T-helper 17 cell (primary cell): ENCODE measurements at regions not wholly inside any gene's neighbourhood (a gene's known extent, or its start where the extent isn't known, plus 50 kb on each side); places are given as distances from the start of the nearest gene placed in this dataset.

Experiments used
- ATAC-seq: fragments of 150-1000 bp; cut with Tn5 transposase; 2 replicates; pipeline ENCODE4 v1.10.0; 2021; ENCODE audit warnings: mild to moderate bottlenecking, moderate library complexity
- DNase-seq, 3 donors: peaks; one replicate each; pipeline versions ENCODE4 v3.0.0 to v3.0.0-alpha.2; 2020 to 2021
- H3K9me3 ChIP-seq: one replicate; pipeline ENCODE4 v1.7.0; 2013; ENCODE audit warnings: low read length, mild to moderate bottlenecking; ENCODE audit not compliant: control insufficient read depth, poor library complexity, severe bottlenecking
- H3K27ac Mint-ChIP-seq: one replicate; pipeline ENCODE4 v1.8.0; 2022; ENCODE audit warnings: mild to moderate bottlenecking, moderate library complexity, mixed read lengths
- H3K27me3 Mint-ChIP-seq: one replicate; pipeline ENCODE4 v1.8.0; 2022; ENCODE audit warnings: mixed read lengths
- H3K36me3 Mint-ChIP-seq: one replicate; pipeline ENCODE4 v1.8.0; 2022; ENCODE audit warnings: low read depth, mixed read lengths
- H3K4me1 Mint-ChIP-seq: one replicate; pipeline ENCODE4 v1.8.0; 2022; ENCODE audit warnings: mild to moderate bottlenecking, mixed read lengths
- H3K4me3 Mint-ChIP-seq: one replicate; pipeline ENCODE4 v1.8.0; 2022; ENCODE audit warnings: mild to moderate bottlenecking, moderate library complexity, mixed read lengths

GRCh38 chr4:145301386-145302080, 121.1 kb upstream of the OTUD4 start:
- no peak overlapping the region for H3K4me3 Mint-ChIP-seq
- no peak for ATAC-seq
- peaks cover 3% of the 10 kb centered on the region for H3K36me3 Mint-ChIP-seq
- no peak for DNase-seq
- H3K27ac Mint-ChIP-seq: no peak overlapping the region
- H3K4me1 Mint-ChIP-seq: no peaks in the 10 kb centered on the region
- H3K9me3 ChIP-seq: no peaks in the 10 kb centered on the region
- H3K27me3 Mint-ChIP-seq: peaks cover 8% of the 10 kb centered on the region

- ATAC-seq (peak; percentile 62), DNase-seq (no peak)
- Mint-ChIP-seq H3K4me3 (no peak overlapping the region), H3K4me1 (no peaks in the 10 kb centered on the region), H3K27ac (no peak overlapping the region), H3K27me3 (peaks cover 20% of the 10 kb centered on the region), H3K36me3 (peaks cover 3% of the 10 kb centered on the region)
- H3K9me3 ChIP-seq: no peaks in the 10 kb centered on the region
Observed at GRCh38 chr4:145299380-145300076, 119.1 kb upstream of the OTUD4 start.

GRCh38 chr4:145298885-145299284, 118.5 kb upstream of the OTUD4 start:
- peaks cover 3% of the 10 kb centered on the region for H3K36me3 Mint-ChIP-seq
- H3K27ac Mint-ChIP-seq: no peak overlapping the region
- H3K4me3 Mint-ChIP-seq: no peak overlapping the region
- peaks cover 20% of the 10 kb centered on the region for H3K27me3 Mint-ChIP-seq
- ATAC-seq (no peak), DNase-seq (no peak)
- H3K9me3 ChIP-seq: no peaks in the 10 kb centered on the region
- no peaks in the 10 kb centered on the region for H3K4me1 Mint-ChIP-seq

- no peak overlapping the region for H3K4me3 Mint-ChIP-seq
- H3K4me1 Mint-ChIP-seq: no peaks in the 10 kb centered on the region
- H3K27me3 Mint-ChIP-seq: peaks cover 20% of the 10 kb centered on the region
- H3K27ac Mint-ChIP-seq: no peak overlapping the region
- H3K9me3 ChIP-seq: no peaks in the 10 kb centered on the region
- peaks cover 3% of the 10 kb centered on the region for H3K36me3 Mint-ChIP-seq
- DNase-seq (no peak), ATAC-seq (no peak)
Observed at GRCh38 chr4:145297556-145297955, 117.2 kb upstream of the OTUD4 start.

GRCh38 chr4:145295547-145295946, 115.2 kb upstream of the OTUD4 start:
- no peak for DNase-seq

GRCh38 chr4:145295122-145295521, 114.7 kb upstream of the OTUD4 start:
- no peaks in the 10 kb centered on the region for H3K4me1 Mint-ChIP-seq
- no peaks in the 10 kb centered on the region for H3K9me3 ChIP-seq
- no peak overlapping the region for H3K4me3 Mint-ChIP-seq
- H3K27ac Mint-ChIP-seq: no peak overlapping the region
- no peak for ATAC-seq
- peaks cover 20% of the 10 kb centered on the region for H3K27me3 Mint-ChIP-seq
- no peak for DNase-seq
- H3K36me3 Mint-ChIP-seq: peaks cover under 1% of the 10 kb centered on the region

More at GRCh38 chr4:145295547-145295946, 115.2 kb upstream of the OTUD4 start:
- Mint-ChIP-seq H3K27me3 (peaks cover 20% of the 10 kb centered on the region), H3K4me3 (no peak overlapping the region), H3K36me3 (peaks cover 3% of the 10 kb centered on the region), H3K27ac (no peak overlapping the region), H3K4me1 (no peaks in the 10 kb centered on the region)
- no peaks in the 10 kb centered on the region for H3K9me3 ChIP-seq
- no peak for ATAC-seq

GRCh38 chr4:145293658-145294057, 113.3 kb upstream of the OTUD4 start:
- H3K4me1 Mint-ChIP-seq: no peaks in the 10 kb centered on the region
- H3K27me3 Mint-ChIP-seq: peaks cover 27% of the 10 kb centered on the region
- DNase-seq: no peak
- no peak overlapping the region for H3K27ac Mint-ChIP-seq
- H3K36me3 Mint-ChIP-seq: no peaks in the 10 kb centered on the region
- ATAC-seq: no peak
- no peak overlapping the region for H3K4me3 Mint-ChIP-seq
- H3K9me3 ChIP-seq: no peaks in the 10 kb centered on the region

GRCh38 chr4:145290955-145291354, 110.6 kb upstream of the OTUD4 start:
- DNase-seq: no peak
- Mint-ChIP-seq H3K27ac (no peak overlapping the region), H3K4me3 (no peak overlapping the region), H3K27me3 (peaks cover 22% of the 10 kb centered on the region), H3K36me3 (no peaks in the 10 kb centered on the region), H3K4me1 (no peaks in the 10 kb centered on the region)
- ATAC-seq: no peak
- H3K9me3 ChIP-seq: no peaks in the 10 kb centered on the region

- ATAC-seq: no peak
- no peak overlapping the region for H3K27ac Mint-ChIP-seq
- H3K27me3 Mint-ChIP-seq: peaks cover 12% of the 10 kb centered on the region
- H3K4me1 Mint-ChIP-seq: no peaks in the 10 kb centered on the region
- H3K9me3 ChIP-seq: no peaks in the 10 kb centered on the region
- no peaks in the 10 kb centered on the region for H3K36me3 Mint-ChIP-seq
- DNase-seq: no peak
- H3K4me3 Mint-ChIP-seq: no peak overlapping the region
Observed at GRCh38 chr4:145289403-145290076, 109.2 kb upstream of the OTUD4 start.

- no peaks in the 10 kb centered on the region for H3K36me3 Mint-ChIP-seq
- no peak for DNase-seq
- no peak overlapping the region for H3K27ac Mint-ChIP-seq
- peaks cover 15% of the 10 kb centered on the region for H3K27me3 Mint-ChIP-seq
- H3K4me3 Mint-ChIP-seq: no peak overlapping the region
- ATAC-seq: no peak
- H3K4me1 Mint-ChIP-seq: no peaks in the 10 kb centered on the region
- H3K9me3 ChIP-seq: no peaks in the 10 kb centered on the region
Observed at GRCh38 chr4:145287351-145287750, 107.0 kb upstream of the OTUD4 start.

GRCh38 chr4:145285928-145286327, 105.5 kb upstream of the OTUD4 start:
- H3K4me3 Mint-ChIP-seq: no peak overlapping the region
- ATAC-seq (no peak), DNase-seq (no peak)
- H3K27me3 Mint-ChIP-seq: peaks cover 25% of the 10 kb centered on the region
- no peak overlapping the region for H3K27ac Mint-ChIP-seq
- no peaks in the 10 kb centered on the region for H3K9me3 ChIP-seq
- H3K36me3 Mint-ChIP-seq: no peaks in the 10 kb centered on the region
- H3K4me1 Mint-ChIP-seq: no peaks in the 10 kb centered on the region

- H3K27ac Mint-ChIP-seq: no peak overlapping the region
- peaks cover 29% of the 10 kb centered on the region for H3K27me3 Mint-ChIP-seq
- ATAC-seq (no peak), DNase-seq (no peak)
- H3K36me3 Mint-ChIP-seq: no peaks in the 10 kb centered on the region
- H3K4me1 Mint-ChIP-seq: no peaks in the 10 kb centered on the region
- no peaks in the 10 kb centered on the region for H3K9me3 ChIP-seq
- no peak overlapping the region for H3K4me3 Mint-ChIP-seq
Observed at GRCh38 chr4:145283909-145284308, 103.5 kb upstream of the OTUD4 start.

GRCh38 chr4:145281951-145282350, 101.6 kb upstream of the OTUD4 start:
- Mint-ChIP-seq H3K4me1 (no peaks in the 10 kb centered on the region), H3K27ac (no peak overlapping the region), H3K36me3 (peaks cover 2% of the 10 kb centered on the region), H3K4me3 (no peak overlapping the region), H3K27me3 (peaks cover 21% of the 10 kb centered on the region)
- DNase-seq: no peak
- no peaks in the 10 kb centered on the region for H3K9me3 ChIP-seq
- no peak for ATAC-seq
